CD4-positive, alpha-beta T cell treated with Interleukin-4 for 1 hour (primary cell): ENCODE measurements at regions not wholly inside any gene's neighbourhood (a gene's known extent, or its start where the extent isn't known, plus 50 kb on each side); places are given as distances from the start of the nearest gene placed in this dataset.

Source experiments
- DNase-seq, 2 donors: peaks; one replicate each; pipeline ENCODE4 v3.0.0-alpha.2; 2020 to 2022

DNA sequence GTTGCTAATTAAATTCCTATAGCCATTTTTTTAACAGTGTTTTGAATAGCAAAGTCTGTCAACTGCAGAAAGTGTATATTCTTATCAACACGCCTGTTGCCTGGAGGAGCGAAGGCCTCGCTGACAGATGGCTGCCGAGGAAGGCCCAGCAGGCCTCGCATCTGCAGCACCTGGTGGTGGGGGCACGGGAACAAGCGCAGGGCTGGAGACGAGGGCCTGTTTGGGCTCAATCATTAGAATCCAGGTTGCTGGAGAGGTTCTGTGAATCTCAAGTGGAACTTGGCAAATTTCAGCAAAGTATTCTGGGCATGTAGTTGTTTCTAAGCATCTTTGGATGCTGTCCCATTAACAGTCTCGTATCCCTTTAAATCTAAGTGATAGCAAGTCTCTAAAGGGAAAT lies 66.1 kb upstream of the FAM204A start:
- no peak for DNase-seq

DNA sequence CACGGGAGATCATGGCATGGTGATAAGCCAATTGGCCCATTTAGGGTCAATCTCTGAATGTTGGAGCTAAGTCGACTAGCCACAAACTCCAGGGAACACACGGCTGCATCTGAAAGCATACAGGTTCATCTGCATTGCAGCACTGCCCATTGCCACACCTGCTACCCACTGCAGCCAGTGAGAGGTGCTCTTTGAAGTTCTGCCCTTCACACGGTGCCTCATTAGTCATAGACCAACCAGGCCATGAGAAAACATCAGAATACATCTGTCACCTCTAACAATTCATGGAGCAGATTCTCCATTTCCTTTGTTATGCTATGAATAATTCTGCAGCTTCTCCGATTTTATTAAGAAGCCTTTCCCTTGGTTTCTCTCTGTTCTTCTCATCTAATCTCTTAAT lies 65.7 kb upstream of the FAM204A start:
- DNase-seq = no peak

DNA sequence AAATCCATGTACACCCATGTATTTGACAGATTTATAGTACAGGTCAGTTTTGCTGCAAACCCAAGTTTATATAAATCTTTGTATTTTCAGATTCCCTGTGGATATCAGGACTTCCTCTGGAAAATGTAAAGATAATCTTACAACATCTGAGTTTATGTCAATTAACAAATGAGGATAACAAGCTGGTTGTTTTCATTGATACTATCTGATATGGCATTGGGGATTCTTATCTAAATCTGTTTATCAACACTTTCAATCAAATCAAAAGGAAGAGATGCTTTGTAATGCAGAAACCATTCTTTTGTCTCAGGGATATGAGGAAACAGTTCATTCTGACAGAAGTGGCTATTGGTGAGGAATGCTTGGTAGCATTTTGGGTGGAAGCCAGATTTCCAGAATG lies 64.9 kb upstream of the FAM204A start:
- DNase-seq = no peak

DNA sequence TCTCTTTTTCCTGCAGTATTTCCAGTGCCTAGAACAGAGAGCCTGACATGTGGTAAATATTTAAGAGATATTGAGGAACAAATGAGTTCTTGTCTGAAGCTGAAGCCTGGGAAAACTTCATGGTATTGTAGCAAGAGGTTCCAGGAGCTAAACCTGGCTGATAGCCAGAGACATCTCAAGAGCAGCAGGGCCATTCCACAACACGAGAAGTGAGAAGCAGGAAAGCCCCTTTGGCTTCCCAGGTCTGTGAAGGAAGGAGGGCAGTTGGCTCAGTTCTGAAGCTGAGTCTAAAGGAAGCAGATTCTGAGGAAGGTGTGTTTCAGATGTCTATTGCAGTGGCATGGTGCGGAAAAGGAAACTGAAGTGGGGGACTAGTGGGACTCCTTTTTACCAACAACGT lies 63.8 kb upstream of the FAM204A start:
- no peak for DNase-seq

DNA sequence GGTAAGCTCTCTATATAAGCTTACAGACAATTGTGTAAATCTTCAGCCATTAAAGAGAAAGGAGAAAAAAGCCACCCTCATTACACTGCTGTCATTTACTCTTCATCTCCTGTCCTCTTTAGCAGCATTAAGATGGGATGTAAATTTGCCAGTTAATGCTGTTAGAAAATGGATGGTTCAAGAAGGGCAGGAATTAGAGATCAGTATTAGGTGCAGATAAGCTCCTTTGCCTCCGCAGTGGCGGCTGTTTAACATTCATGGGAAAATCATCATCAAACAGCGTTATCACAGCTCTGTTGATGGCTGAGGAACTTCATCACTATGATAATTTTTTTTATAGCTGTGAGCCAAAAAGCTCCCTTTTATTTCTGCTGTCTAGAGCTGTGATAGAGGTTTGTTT lies 61.8 kb upstream of the FAM204A start:
- DNase-seq = no peak

DNA sequence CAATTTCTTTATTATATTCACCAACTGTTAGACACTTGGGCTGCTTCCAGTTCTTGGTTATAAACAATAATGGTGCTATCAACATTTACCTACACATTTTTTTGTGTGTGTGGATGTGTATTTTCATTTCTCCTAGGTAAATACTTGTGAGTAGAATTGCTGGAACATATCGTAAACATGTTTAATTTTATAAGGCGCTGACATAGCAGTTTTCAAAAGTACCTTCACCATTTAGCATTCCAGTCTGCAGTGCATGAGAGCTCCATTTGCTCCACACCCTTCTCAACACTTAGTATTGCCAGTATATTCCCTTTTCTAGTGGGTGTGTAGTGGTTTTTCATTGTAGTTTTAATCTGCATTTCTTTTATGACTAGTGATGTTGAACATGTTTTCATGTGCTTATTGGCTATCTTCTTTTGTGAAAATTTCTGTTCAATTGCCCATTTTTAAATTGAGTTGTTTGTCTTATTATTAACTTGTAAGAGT lies 59.6 kb upstream of the FAM204A start:
- no peak for DNase-seq

DNA sequence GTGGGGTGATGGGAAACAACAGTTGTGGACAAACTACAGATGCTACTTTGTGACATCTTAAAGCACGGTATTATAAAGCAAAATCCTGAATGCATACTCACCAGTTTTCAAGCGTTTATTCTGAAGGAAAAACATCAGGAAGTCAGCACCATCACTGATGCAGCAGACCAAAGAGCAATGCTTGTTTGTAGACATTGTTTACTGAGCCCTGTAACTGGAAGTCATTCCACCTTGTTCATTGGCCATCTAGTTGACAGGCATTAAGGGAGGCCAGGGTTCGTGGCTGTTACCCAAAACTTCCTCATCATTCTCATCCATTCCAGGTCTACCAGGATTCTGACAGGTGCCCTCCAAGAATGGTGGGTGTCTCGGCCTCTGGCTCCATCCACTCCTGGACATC lies 55.3 kb upstream of the FAM204A start:
- DNase-seq = no peak

DNA sequence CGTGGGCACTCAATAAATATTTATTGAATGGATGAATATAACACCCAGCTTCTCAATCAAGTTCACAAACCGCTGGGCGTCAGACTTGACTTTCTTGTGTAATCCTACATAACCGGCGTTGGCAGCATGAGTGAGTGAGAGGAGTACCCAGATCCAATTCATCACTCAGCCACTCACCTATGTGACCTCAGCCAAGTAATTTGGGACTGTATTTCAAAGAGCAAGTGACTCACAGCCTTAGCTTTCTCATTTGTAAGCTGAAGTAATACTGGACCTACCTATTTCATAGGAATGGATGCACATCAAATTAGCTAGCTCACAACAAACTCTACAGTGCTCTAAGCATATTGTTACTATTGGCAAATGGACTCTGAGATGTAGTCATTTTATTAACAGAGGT lies 53.8 kb upstream of the FAM204A start:
- DNase-seq = no peak

DNA sequence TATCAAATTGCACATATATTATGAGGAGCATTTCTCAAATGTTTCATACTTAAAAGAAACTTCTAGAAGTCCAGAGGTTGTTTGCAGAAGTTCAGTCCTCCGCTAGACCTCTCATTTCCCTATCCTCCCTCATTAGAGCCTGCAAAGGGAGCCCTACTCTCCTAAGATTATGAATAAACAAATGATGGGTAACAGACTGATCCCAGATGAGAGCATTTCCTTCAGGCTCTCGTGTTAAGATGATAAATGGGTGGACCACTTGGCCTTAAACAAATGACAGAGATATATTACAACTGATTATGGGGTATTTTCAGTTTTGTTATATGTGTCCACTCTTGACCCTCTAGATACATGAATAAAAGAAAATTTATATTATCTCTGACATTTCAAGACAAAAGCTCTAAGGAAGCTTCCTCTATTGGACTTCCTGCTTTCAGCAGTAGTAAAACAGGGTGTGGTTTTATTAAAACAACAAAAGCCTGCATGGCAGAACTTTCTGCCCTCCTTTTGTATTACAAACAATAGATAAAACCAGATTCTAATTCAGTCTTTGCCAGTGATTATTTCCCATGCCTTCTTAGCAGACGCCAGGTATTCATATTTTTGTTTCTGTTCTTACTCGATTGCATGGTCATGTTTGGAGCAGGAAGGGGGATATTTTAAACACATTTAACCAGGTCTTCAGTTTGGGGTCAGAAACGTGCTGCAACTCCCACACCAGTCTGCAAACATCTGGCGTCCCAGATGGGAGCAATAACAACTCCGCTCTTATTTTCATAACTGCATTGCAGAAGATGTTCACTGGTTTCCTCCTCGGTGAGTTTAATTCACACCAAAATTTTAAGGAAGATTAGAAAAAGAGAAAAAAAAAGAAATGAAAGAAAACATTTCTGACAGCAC lies 52.4 kb upstream of the FAM204A start:
- DNase-seq = no peak

DNA sequence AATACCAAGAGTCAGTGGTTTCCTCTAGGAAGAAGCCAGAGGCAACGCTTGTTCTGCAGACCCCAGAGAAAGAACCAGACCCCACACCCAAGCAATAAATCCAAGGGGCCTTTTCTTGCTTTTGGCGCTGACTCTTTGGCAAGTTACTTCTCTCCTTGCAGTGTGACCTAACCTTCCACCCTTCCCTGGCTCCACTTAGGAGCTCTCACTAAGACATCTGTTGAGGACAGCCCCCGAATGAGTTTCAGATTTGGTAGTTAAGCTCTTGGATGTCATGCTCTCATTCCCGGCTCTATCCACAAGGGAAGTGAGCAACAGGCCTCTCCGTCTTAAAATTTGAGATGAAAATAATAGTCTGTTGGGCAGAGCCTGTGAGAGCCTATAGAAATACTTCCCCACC lies 50.6 kb upstream of the FAM204A start:
- DNase-seq = no peak
